GM18867 (cell line): ENCODE measurements at regions not wholly inside any gene's neighbourhood (a gene's known extent, or its start where the extent isn't known, plus 50 kb on each side); places are given as distances from the start of the nearest gene placed in this dataset.
"Not testable (repeated sequence)": the region's sequence is repeated elsewhere in the genome, so short reads cannot be mapped to it uniquely, and the experiment has no call there.

Experiments used
- ATAC-seq: cut with Tn5 transposase; IDR thresholded peaks from one replicate; pipeline ENCODE4 v1.9.1; 2021; ENCODE audit warnings: mild to moderate bottlenecking, moderate library complexity; ENCODE audit not compliant: unreplicated experiment

- not testable (repeated sequence) for ATAC-seq
Observed at GRCh38 chr6:67686225-67686624, 948.9 kb upstream of the ADGRB3 start.

DNA sequence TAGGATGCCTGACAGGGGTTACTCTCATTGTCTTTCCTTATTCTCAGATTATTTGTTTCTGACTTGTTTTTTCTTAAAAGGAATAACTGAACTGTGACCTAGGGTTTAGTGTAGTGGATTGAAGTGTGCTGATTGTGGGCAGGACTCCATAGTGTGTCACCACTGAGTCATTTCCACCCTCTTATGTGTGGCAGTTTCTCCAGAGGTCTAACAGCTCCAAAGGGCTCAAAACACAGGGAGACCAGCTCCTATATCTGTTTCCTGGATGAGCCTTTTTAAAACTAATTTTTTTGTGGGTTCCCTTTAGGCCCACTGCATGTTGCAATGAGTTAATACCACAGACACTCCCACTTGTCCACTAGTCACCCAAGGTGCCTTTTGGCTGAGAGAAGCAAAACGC lies 951.1 kb upstream of the ADGRB3 start:
- no peak for ATAC-seq

GRCh38 chr6:67680297-67680932 lies 954.7 kb upstream of the ADGRB3 start:
- ATAC-seq: no peak

DNA sequence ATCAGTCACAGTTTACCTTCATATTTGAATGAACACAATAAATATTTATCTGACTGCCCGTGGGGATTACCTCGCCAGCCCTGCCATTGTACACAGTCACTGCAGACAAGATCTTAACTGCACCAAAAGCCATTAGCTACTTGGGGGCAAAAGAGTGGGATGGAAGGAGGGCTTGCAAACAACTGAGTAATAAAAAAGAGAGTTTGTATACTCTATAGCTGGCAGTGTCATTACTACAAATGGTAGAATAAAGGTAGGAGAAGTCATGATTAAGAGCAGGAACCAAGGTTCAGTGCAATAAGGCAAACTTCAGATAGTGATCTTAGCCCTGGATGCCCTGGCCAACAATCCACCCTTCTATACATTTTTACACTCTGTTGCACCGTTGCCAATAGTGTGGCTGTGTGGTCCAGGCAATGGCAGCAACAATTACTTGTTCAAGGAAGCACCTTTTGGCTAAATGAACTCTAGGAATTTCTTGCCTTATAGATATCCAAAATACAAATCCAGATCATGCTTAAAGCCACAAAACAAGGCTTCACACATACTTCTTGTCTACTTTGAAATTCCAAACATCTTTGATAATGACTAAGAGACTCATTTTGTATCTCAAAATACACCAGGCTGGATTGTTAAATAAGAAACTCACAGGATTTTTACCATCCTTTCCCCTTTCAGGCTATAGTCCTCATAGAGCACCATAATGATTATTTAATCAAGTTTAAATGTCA lies 955.4 kb upstream of the ADGRB3 start:
- ATAC-seq: no peak

GRCh38 chr6:67676892-67677291 lies 958.2 kb upstream of the ADGRB3 start:
- ATAC-seq: no peak

DNA sequence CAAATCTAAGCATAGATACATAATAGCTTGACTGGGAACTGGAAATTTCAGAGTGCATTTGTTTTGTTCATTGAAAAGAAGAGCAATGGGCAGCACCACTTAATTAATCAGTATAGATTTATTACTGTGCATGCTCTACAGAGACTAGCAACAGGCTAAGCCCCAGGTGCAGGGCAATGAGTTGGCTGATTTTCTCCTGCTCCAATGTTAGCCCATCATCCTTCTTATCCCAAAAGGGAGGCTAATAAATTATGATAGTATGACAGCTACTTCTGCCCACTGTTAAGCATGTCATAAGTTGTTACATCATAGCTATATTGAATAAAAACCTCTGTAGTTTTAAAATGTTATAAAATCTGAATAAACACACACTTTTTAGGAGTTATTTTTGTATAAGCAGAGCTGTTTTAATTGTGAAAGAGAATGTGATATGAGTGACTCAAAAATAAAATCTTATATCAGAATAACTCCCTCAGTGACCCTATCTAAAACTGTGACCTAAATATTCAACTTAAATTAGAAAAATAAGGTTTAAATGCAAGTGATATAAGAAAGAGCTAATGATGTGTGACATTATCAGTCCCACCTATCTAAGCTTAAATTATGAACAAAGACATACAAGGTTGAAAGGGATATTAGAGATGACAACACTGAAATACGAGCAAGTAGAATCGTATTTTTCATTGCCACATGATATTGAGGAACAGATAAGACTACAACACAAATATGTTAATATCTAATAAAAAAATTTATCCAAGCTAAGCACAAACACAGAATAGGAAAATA lies 967.3 kb upstream of the ADGRB3 start:
- ATAC-seq: no peak

- no peak for ATAC-seq
Observed at GRCh38 chr6:67666177-67666964, 968.7 kb upstream of the ADGRB3 start.

DNA sequence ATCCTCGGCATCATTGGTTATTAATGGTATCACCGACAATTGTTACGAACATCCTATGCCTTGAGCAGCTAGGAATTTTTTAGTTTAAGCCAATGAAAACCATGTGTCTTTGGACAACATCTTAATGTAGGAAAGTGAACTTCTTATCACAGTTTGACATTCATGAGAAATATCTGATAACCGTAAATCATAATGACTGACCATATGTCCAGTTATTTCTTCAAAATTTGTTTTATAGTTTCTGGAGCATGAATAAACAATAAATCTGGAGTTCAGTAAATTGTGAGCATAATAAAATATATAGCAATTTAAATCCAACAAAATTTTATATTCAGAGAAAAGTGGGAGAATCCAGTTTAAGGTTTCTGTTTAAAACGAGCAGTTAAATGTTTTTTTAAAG lies 970.1 kb upstream of the ADGRB3 start:
- no peak for ATAC-seq

GRCh38 chr6:67663105-67663895 lies 971.8 kb upstream of the ADGRB3 start:
- no peak for ATAC-seq

DNA sequence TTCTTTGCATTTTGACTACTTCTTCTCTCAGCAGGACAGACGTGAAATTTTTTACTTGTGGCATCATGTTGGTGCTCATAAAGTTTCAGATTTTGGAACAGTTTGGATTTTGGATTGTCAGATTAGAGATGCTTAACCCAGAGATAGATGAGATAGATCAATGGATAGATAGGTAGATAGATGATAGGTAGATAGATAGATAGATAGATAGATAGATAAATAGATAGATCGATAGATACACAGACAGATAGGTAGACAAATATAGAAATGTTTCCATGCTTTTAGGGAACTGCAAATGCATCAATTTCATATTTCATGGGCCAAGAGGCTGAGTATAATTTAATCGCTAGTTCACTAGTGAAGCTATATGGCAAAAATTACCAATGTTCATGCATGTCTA lies 981.5 kb upstream of the ADGRB3 start:
- ATAC-seq: no peak

- ATAC-seq: no peak
Observed at GRCh38 chr6:67646550-67646949, 988.5 kb upstream of the ADGRB3 start.

- no peak for ATAC-seq
Observed at GRCh38 chr6:67643281-67643680, 991.8 kb upstream of the ADGRB3 start.

- no peak for ATAC-seq
Observed at GRCh38 chr6:67642582-67642981, 992.5 kb upstream of the ADGRB3 start.

- no peak for ATAC-seq
Observed at GRCh38 chr6:67640484-67640883, 994.6 kb upstream of the ADGRB3 start.

DNA sequence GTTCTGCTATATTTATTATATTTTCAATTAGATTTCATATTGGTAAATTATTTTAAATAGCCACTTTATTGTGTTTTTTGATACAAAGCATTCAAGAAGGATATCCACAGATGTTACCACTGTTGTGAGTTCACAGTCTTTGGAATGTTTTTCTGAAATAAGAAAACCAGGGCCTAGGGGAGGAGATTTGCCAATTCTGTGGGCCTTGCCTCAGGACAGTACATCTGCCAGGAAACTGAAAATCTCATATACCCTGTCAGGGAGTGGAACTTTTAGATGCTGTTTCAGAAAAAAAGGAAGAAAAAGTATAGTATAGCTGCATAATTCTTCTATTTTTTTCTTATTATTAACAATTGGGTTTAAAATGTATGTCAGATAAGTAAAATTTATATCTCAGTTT lies 995.9 kb upstream of the ADGRB3 start:
- ATAC-seq: no peak

DNA sequence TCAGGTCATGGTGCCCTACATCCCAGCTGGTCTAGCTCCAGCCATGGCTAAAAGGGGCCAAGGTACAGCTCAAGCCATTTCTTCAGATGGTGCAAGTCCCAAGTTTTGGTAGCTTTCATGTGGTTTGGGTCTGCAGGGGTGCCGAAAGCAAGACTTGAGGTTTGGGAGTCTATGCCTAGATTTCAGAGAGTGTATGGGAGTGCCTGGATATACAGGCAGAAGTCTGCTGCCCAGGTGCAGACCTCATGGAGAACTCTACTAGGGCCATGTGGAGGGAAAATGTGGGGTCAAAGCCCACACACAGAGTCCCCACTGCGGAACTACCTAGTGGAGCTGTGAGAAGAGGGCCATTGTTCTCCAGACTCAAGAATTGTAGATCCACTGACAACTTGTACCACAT lies 1000.9 kb upstream of the ADGRB3 start:
- ATAC-seq: no peak

GRCh38 chr6:67633058-67633457 lies 1002.0 kb upstream of the ADGRB3 start:
- ATAC-seq: no peak

DNA sequence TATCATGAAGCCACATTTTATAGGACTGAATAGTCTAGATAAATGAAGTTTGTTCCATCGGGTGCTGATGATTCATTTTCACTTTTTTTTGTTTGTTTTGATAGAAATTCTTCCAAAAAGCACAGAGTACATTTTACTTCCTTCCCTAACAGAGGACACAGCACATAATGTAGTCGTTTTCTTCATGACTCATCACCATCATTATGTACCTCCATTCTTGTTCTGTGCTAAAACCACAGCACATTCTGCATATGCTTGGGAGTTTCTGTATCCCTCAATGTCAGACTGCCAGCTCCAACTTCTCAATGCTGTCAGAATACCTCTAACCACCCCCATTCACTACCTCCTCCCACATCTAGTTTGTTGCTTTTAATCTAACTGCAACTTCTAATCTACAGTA lies 1004.9 kb upstream of the ADGRB3 start:
- ATAC-seq: no peak

DNA sequence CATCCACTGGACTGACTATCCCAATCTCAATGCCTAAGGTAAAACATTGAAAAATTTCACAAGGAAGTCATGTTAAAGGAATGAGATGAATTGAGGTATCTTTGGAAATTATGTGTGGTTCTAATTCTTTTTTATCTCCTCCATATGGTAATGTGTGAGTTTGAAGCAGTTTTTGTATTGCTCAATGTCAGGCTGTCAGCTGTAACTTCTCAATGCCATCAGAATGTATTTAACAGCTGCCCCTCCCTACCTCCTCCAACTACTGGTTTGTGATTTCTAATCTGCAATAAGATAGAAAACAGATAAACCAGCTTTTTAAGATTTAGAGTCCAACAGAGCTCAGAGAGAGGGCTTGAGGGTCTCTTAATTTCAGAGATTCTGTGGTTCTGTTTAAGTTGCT lies 1005.8 kb upstream of the ADGRB3 start:
- ATAC-seq: no peak

DNA sequence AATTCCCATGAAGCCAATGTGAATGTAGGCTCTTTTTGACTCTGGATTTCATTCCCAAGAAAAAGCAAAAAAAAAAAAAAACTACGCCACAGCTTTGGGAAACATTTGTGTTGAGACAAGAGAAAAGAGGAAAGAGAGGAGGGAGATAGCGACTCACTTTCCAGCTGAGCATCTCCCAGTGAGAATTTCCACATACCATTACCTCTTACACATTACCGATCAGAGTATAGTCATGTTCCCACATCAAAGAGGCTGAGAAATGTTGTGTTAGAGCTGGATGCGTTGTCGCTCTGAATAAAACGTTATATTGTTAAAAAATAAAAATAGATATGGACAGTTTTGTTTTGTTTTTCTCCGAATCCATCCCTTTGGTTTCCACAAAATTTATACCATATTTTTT lies 1019.3 kb upstream of the ADGRB3 start:
- no peak for ATAC-seq
